ENCODE measurements at regions not wholly inside any gene's neighbourhood (a gene's known extent, or its start where the extent isn't known, plus 50 kb on each side); places are given as distances from the start of the nearest gene placed in this dataset.

- no peaks in the 10 kb centered on the region for H3K27me3 ChIP-seq (replicated peaks in 1 of 4; ENCODE audit: control extremely low read depth in 1 of 4, control insufficient read depth in 3 of 4, insufficient read depth in 4 of 4, low read length in 3 of 4)
- intact Hi-C loops (cut with micrococcal nuclease): no loop called here
Observed at GRCh38 chr15:31501536-31502157, 175.0 kb downstream of the KLF13 start.

GRCh38 chr15:31502541-31503229 is 176.1 kb downstream of the KLF13 start:
- no peak overlapping the region for H3K4me3 Mint-ChIP-seq
- Histone ChIP-seq H3K27ac (ENCODE audit: low read length in 2 of 2) (no peak overlapping the region), H3K79me2 (ENCODE audit: control insufficient read depth, insufficient read depth, low read length) (no peaks in the 10 kb centered on the region), H3K4me1 (ENCODE audit: control insufficient read depth in 2 of 2, insufficient read depth in 2 of 2, low read length in 2 of 2) (no peaks in the 10 kb centered on the region), H3K27me3 (replicated peaks in 1 of 4; ENCODE audit: control extremely low read depth in 1 of 4, control insufficient read depth in 3 of 4, insufficient read depth in 4 of 4, low read length in 3 of 4) (no peaks in the 10 kb centered on the region), H2AFZ (ENCODE audit: insufficient read depth, low read depth, low read length, poor library complexity, severe bottlenecking) (no peak overlapping the region), H3K9ac (ENCODE audit: low read length) (no peak overlapping the region), H3K4me3 (ENCODE audit: control extremely low read depth in 1 of 5, extremely low read depth in 1 of 5, insufficient read depth in 1 of 5, low read depth in 2 of 5, low read length in 4 of 5) (no peak overlapping the region), H3K36me3 (replicated peaks in 1 of 2; ENCODE audit: control extremely low read depth in 1 of 2, control insufficient read depth in 1 of 2, extremely low read depth in 1 of 2, insufficient read depth in 2 of 2, low read length in 1 of 2) (no peaks in the 10 kb centered on the region), H3K9me3 (ENCODE audit: control extremely low read depth in 1 of 3, control insufficient read depth in 2 of 3, insufficient read depth in 1 of 3, low read length in 2 of 3) (no peaks in the 10 kb centered on the region), H4K20me1 (ENCODE audit: control insufficient read depth, insufficient read depth, low read length, poor library complexity, severe bottlenecking) (no peaks in the 10 kb centered on the region), H3K4me2 (replicated peaks; ENCODE audit: low read depth, low read length, poor library complexity, severe bottlenecking) (no peak overlapping the region)
- H3K27ac Mint-ChIP-seq: no peak overlapping the region
- ATAC-seq (ENCODE audit: low read depth) (no peak), DNase-seq (no peak)
- no peaks in the 10 kb centered on the region for H3K4me1 Mint-ChIP-seq
- H3K27me3 Mint-ChIP-seq: no peaks in the 10 kb centered on the region
- intact Hi-C loops (cut with micrococcal nuclease): no loop called here
- ChIA-PET POLR2A (no interaction called here), CTCF (interaction anchor here (1.1 kb wide), 1 partner anchor 12 kb away, joined by 3 read pairs; no protein-coding TSS in a partner anchor)
- TF ChIP-seq CTCF (IDR thresholded peaks at IDR 0.05): no peak
- no peak for TF ChIP-seq EZH2 (IDR thresholded peaks at IDR 0.05; ENCODE audit: borderline replicate concordance, insufficient read depth, low read depth, low read length, poor library complexity, severe bottlenecking)
- H3K9me3 Mint-ChIP-seq (ENCODE audit: insufficient read depth): no peaks in the 10 kb centered on the region
- WGBS (ENCODE audit: insufficient coverage): 88% methylated on average over 13 of the region's 13 CpGs

More at GRCh38 chr15:31501536-31502157, 175.0 kb downstream of the KLF13 start:
- POLR2A ChIA-PET: no interaction called here
- H3K9me3 Mint-ChIP-seq (ENCODE audit: insufficient read depth): no peaks in the 10 kb centered on the region
- no peak for TF ChIP-seq EZH2 (IDR thresholded peaks at IDR 0.05; ENCODE audit: borderline replicate concordance, insufficient read depth, low read depth, low read length, poor library complexity, severe bottlenecking)
- Histone ChIP-seq H3K36me3 (replicated peaks in 1 of 2; ENCODE audit: control extremely low read depth in 1 of 2, control insufficient read depth in 1 of 2, extremely low read depth in 1 of 2, insufficient read depth in 2 of 2, low read length in 1 of 2) (no peaks in the 10 kb centered on the region), H3K79me2 (ENCODE audit: control insufficient read depth, insufficient read depth, low read length) (no peaks in the 10 kb centered on the region), H2AFZ (ENCODE audit: insufficient read depth, low read depth, low read length, poor library complexity, severe bottlenecking) (no peak overlapping the region), H3K4me3 (ENCODE audit: control extremely low read depth in 1 of 5, extremely low read depth in 1 of 5, insufficient read depth in 1 of 5, low read depth in 2 of 5, low read length in 4 of 5) (no peak overlapping the region), H4K20me1 (ENCODE audit: control insufficient read depth, insufficient read depth, low read length, poor library complexity, severe bottlenecking) (no peaks in the 10 kb centered on the region), H3K4me1 (ENCODE audit: control insufficient read depth in 2 of 2, insufficient read depth in 2 of 2, low read length in 2 of 2) (no peaks in the 10 kb centered on the region), H3K9me3 (ENCODE audit: control extremely low read depth in 1 of 3, control insufficient read depth in 2 of 3, insufficient read depth in 1 of 3, low read length in 2 of 3) (no peaks in the 10 kb centered on the region), H3K4me2 (replicated peaks; ENCODE audit: low read depth, low read length, poor library complexity, severe bottlenecking) (no peak overlapping the region), H3K9ac (ENCODE audit: low read length) (no peak overlapping the region), H3K27ac (ENCODE audit: low read length in 2 of 2) (no peak overlapping the region)
- DNase-seq: no peak
- H3K27ac Mint-ChIP-seq: no peak overlapping the region
- CTCF ChIA-PET: interaction anchor here (1.1 to 1.9 kb wide), 3 partner anchors 11 to 13 kb away, joined by 3 to 6 read pairs (median 5); no protein-coding TSS in a partner anchor
- ATAC-seq (ENCODE audit: low read depth): no peak
- H3K27me3 Mint-ChIP-seq: no peaks in the 10 kb centered on the region
- no peaks in the 10 kb centered on the region for H3K4me1 Mint-ChIP-seq
- 93% methylated on average over 12 of the region's 12 CpGs for WGBS (ENCODE audit: insufficient coverage)
- H3K4me3 Mint-ChIP-seq: no peak overlapping the region

Data from B cell (primary cell).